ENCODE measurements at regions not wholly inside any gene's neighbourhood (a gene's known extent, or its start where the extent isn't known, plus 50 kb on each side); places are given as distances from the start of the nearest gene placed in this dataset.

DNA sequence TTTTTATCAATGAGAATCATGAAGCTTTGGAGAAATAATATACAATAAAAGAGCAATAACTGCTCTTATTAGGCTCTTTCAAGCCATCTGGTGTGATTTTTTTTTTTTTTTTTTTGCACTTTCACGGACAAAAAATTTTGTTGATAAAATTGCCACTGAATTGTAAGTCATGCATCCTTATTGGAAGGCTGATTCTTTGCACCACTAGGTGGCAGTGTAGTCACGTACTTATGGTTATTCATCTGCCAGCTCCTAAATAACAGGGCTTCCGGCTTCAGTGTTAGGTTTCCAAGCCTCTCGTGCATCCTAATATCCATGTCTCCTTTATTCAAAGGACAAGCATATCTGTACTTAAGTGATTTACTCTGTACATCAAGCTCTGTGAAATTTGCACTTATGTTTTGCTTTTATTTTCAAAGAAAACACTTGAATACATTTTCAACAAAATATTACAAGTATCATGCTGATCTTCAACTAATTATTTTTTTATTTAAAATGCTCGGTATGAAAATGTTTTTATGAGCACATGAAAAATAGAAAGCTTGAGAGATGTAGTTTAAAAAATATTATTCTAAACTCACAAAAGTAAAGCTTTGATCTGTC lies 1578.3 kb upstream of the TENM3 start:
- no peaks in the 10 kb centered on the region for H3K27me3 Mint-ChIP-seq
- DNase-seq (peak; percentile 6 to 20 (median 18)), ATAC-seq (replicated peaks) (no peak)
- no peak overlapping the region for H3K4me3 Mint-ChIP-seq
- H3K27ac Mint-ChIP-seq, result no peak overlapping the region
- H3K4me1 Mint-ChIP-seq (ENCODE audit: low read depth in 2 of 2), result no peaks in the 10 kb centered on the region
- H3K36me3 Mint-ChIP-seq (ENCODE audit: insufficient read depth), result no peaks in the 10 kb centered on the region
- no peaks in the 10 kb centered on the region for H3K9me3 Mint-ChIP-seq

DNA sequence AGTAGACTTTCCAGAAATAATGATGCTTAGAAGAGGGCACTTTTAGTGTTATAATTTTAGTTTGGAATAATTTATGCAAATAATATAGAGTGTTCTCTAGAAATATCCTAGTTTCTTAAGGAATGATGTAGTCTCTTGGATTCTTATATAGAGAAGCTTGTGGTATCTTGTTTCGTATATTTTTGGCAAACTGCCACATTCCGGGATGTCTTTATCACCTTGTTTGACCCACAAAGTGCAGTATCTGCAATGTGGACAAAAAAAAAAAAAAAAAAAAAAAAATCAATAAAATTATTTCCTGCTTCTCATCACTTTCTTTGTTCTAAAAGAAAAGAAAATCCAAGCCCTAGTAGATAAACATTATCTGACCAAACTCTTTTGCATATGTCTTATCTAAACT lies 1577.7 kb upstream of the TENM3 start:
- no peak for DNase-seq
- no peak for ATAC-seq (replicated peaks)
- Mint-ChIP-seq H3K27me3 (no peaks in the 10 kb centered on the region), H3K4me1 (ENCODE audit: low read depth in 2 of 2) (no peaks in the 10 kb centered on the region), H3K9me3 (no peaks in the 10 kb centered on the region), H3K27ac (no peak overlapping the region), H3K4me3 (no peak overlapping the region), H3K36me3 (ENCODE audit: insufficient read depth) (no peaks in the 10 kb centered on the region)

DNA sequence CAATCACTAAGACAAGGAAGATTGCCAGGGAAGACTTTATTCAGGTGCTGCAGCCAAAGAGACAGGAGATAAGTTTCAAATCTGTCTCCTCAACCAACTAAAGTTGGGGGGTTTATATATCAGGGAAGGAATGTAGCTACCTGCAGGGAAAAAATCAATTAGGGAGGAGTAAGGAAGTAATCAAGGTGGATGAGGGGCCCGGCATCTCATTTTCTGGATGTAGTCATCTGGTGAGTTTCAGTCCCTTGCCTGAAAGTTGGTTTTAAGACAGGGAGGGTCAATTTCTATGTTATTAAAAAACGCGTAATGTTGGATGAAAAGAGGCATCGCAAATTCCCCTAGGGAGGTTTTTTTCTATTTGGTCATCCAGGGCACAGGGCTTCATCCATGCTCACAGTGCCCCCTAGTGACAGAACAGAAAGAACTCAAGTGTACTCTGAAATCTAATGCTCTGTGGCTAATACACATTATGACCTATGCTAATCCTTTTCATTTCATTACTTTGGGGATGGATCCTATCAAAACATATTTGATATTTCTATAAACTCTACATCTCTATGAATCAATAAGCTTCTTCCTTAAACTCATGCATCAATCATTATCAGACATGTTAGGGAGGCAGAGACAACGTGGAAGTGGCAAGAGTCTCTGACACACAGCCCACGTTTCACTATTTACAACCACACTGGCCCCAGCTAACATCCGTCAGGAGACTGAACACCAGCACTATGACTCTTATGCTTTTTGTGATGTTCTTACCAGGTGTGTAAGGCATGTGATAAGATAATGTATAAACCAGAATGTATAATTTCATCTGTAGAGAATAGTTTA lies 1577.0 kb upstream of the TENM3 start:
- ATAC-seq (replicated peaks), result no peak
- no peak for DNase-seq
- no peaks in the 10 kb centered on the region for H3K27me3 Mint-ChIP-seq
- H3K9me3 Mint-ChIP-seq, result no peaks in the 10 kb centered on the region
- no peaks in the 10 kb centered on the region for H3K36me3 Mint-ChIP-seq (ENCODE audit: insufficient read depth)
- H3K27ac Mint-ChIP-seq, result no peak overlapping the region
- no peak overlapping the region for H3K4me3 Mint-ChIP-seq
- H3K4me1 Mint-ChIP-seq (ENCODE audit: low read depth in 2 of 2), result no peaks in the 10 kb centered on the region

DNA sequence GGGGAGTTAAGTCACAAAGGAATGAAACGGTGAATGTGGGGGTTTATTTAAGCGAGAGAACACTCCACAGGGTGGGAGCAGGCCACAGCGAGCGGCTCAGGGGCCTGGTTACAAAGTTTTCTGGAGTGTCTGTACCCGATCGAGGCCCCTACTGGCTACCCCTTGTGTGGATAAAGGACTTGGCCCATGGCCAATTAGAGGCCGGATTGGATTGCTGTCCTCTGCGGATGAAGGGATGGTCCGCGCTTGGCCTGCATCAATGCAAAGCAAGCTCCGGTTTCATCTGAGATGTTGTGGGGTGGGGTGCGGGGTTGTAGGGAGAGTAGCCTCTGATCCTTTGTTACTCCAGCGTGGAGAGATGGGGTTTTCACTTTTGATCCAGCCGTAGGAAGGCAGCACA lies 1574.5 kb upstream of the TENM3 start:
- Mint-ChIP-seq H3K9me3 (no peaks in the 10 kb centered on the region), H3K4me3 (no peak overlapping the region), H3K27me3 (no peaks in the 10 kb centered on the region), H3K27ac (no peak overlapping the region), H3K36me3 (ENCODE audit: insufficient read depth) (no peaks in the 10 kb centered on the region), H3K4me1 (ENCODE audit: low read depth in 2 of 2) (no peaks in the 10 kb centered on the region)
- no peak for ATAC-seq (replicated peaks)
- no peak for DNase-seq

DNA sequence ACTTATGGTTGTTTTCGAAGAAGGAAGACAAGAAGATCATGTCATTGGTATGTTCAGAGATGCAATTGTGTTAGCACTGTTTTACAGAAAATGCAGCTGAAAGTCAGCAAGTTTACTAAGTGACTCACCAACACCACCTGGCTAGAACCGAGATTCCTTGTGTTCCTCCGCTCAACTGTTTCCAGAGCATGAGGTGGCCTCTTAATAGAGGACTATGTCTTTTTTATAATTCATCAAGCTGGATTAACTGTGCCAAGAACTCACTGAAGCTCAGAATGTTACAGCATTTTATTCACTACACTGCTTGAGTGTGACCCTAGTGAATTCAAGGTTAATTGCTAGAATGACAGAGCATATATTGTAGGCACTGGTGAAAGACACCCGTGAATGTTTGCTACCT lies 1573.5 kb upstream of the TENM3 start:
- Mint-ChIP-seq H3K36me3 (ENCODE audit: insufficient read depth) (no peaks in the 10 kb centered on the region), H3K9me3 (no peaks in the 10 kb centered on the region), H3K4me3 (no peak overlapping the region), H3K27me3 (no peaks in the 10 kb centered on the region), H3K4me1 (ENCODE audit: low read depth in 2 of 2) (no peaks in the 10 kb centered on the region), H3K27ac (no peak overlapping the region)
- no peak for ATAC-seq (replicated peaks)
- no peak for DNase-seq

DNA sequence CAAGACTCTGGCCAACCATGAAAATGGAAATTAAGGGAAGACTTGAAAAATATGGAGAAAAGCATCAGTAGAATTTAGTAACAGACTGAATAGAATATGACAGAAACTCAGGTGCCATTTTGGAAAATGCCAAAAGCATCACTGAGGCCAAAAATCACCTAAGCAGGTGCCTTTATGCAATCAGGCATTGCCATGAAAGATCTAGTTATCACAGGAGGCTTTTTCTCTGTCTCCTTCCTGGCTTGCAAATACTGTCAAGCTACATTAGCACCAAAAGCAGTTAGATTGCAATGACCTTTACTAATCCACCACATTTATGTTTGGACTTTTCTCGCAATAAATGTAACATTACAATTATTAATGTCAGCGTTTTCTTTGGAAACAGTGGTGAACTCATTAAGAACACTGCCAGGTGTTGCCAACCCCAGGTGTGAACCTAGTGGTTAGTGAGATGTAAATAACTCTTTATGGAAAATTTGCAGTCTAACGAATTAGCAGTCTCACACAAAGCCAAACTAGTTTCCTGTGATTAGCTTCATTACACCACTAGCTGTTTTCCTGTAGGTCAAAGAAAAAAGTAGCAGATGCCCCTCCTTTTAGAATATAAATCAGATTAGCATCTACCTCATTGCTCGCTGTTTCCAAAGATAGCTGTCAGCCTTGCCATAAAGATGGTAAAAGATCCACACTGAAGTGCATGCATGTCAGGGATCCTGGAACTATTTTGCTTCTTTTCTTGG lies 1568.4 kb upstream of the TENM3 start:
- no peaks in the 10 kb centered on the region for H3K4me1 Mint-ChIP-seq (ENCODE audit: low read depth in 2 of 2)
- no peaks in the 10 kb centered on the region for H3K27me3 Mint-ChIP-seq
- no peaks in the 10 kb centered on the region for H3K36me3 Mint-ChIP-seq (ENCODE audit: insufficient read depth)
- DNase-seq, result no peak
- ATAC-seq (replicated peaks), result no peak
- no peaks in the 10 kb centered on the region for H3K9me3 Mint-ChIP-seq
- H3K27ac Mint-ChIP-seq, result no peak overlapping the region
- no peak overlapping the region for H3K4me3 Mint-ChIP-seq

DNA sequence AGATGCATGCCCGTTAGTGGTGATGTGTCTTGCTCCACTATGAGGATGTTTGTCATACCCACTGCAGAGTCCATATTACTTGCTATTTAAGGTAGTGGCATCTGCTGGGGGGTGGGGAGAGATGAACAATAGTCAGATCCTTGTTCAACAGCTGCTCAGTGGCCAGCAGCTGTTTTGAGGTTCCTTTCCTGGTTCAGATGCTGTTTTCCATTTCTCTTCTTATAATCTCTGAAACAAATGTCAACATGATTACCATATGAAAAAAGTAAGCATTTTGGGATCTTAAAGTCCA lies 1567.9 kb upstream of the TENM3 start:
- Mint-ChIP-seq H3K4me3 (no peak overlapping the region), H3K36me3 (ENCODE audit: insufficient read depth) (no peaks in the 10 kb centered on the region), H3K27ac (no peak overlapping the region), H3K9me3 (no peaks in the 10 kb centered on the region), H3K27me3 (no peaks in the 10 kb centered on the region), H3K4me1 (ENCODE audit: low read depth in 2 of 2) (no peaks in the 10 kb centered on the region)
- ATAC-seq (replicated peaks), result no peak
- no peak for DNase-seq

DNA sequence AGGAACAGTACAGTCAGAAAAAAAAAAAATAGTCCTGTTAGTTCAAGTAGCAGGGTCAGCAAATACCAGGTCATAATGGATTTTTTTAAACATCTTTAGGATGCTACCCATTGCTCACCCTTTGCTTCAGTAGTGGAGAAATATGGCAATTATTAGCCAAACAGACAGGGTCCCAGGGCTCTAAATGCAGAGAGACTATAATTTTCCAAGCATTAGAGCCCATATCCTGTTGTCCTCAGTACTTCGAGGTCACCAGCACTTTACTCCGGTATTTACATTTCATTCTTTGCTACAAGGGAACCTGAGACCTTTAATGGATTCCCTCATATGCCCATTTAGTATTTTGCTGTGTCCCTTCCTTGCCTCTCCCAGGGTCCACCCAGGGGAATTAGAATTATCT lies 1562.9 kb upstream of the TENM3 start:
- Mint-ChIP-seq H3K4me3 (no peak overlapping the region), H3K36me3 (ENCODE audit: insufficient read depth) (no peaks in the 10 kb centered on the region), H3K27ac (no peak overlapping the region), H3K27me3 (no peaks in the 10 kb centered on the region), H3K4me1 (ENCODE audit: low read depth in 2 of 2) (no peaks in the 10 kb centered on the region), H3K9me3 (peaks cover 0 to 6% of the 10 kb centered on the region in 2 donors)
- ATAC-seq (replicated peaks), result no peak
- DNase-seq, result no peak

DNA sequence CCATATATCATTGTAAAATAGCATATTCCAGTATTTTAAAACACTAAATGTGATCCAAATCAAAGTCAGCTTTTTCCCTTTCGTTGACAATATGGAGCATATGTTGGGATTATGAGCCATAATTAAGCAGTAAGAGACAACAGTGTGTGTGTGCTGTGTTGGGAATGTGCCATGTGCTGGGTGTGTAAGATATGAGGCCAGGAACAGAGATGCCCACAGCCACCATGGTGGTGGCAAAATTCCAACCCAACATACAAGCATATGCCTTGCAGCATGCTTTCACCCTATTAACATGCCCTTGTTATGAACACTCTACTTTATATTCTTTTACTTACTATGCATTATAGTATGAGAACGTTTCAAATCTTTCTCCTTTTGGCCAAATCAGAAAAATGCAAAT lies 1560.4 kb upstream of the TENM3 start:
- no peak overlapping the region for H3K27ac Mint-ChIP-seq
- no peaks in the 10 kb centered on the region for H3K4me1 Mint-ChIP-seq (ENCODE audit: low read depth in 2 of 2)
- no peaks in the 10 kb centered on the region for H3K36me3 Mint-ChIP-seq (ENCODE audit: insufficient read depth)
- H3K4me3 Mint-ChIP-seq, result no peak overlapping the region
- DNase-seq, result no peak
- no peaks in the 10 kb centered on the region for H3K27me3 Mint-ChIP-seq
- peaks cover 0 to 12% of the 10 kb centered on the region in 2 donors for H3K9me3 Mint-ChIP-seq
- ATAC-seq (replicated peaks), result no peak

DNA sequence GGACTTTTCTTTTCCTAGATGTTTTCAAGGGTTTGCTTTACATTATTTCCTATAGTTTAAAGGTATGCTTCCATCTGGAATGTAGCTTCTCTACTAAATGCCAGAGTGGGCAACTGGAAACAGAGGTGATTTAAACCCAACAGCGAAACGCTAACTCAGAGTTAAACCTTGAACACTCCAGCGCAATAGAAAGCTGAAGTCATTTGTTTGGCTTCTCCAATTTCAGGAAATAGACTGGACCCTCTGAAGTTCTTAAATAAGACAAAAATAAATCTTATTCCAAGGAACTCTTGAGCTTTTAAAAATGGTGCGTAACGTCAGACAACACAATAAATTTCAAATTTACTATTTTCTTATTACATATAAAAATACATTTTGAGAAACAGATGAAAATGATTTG lies 1560.0 kb upstream of the TENM3 start:
- DNase-seq (no peak), ATAC-seq (replicated peaks) (no peak)
- no peaks in the 10 kb centered on the region for H3K36me3 Mint-ChIP-seq (ENCODE audit: insufficient read depth)
- H3K4me3 Mint-ChIP-seq, result no peak overlapping the region
- peaks cover 0 to 12% of the 10 kb centered on the region in 2 donors for H3K9me3 Mint-ChIP-seq
- H3K27ac Mint-ChIP-seq, result no peak overlapping the region
- no peaks in the 10 kb centered on the region for H3K27me3 Mint-ChIP-seq
- no peaks in the 10 kb centered on the region for H3K4me1 Mint-ChIP-seq (ENCODE audit: low read depth in 2 of 2)

DNA sequence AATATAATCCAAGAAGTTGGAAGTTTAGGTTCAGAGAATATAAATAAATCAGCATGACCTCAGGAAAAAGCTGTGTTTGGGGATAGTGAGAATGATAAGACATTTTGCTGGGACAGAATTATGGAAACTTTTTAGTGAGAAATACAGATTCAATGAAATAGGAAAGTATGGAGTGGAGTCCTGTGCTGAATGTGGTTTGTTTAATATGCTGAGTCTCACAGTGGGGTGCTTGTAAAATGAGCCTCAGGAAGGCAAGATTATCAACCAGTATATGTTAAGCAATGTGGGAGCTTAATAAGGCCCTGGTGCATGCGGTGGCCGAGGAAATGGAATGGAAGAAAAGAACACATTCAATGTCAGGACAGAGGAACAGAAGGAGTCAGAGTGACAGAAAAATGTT lies 1554.7 kb upstream of the TENM3 start:
- H3K27me3 Mint-ChIP-seq, result no peaks in the 10 kb centered on the region
- H3K27ac Mint-ChIP-seq, result no peak overlapping the region
- H3K9me3 Mint-ChIP-seq, result peaks cover under 1 to 14% of the 10 kb centered on the region in 2 donors
- no peaks in the 10 kb centered on the region for H3K36me3 Mint-ChIP-seq (ENCODE audit: insufficient read depth)
- ATAC-seq (replicated peaks) (no peak), DNase-seq (no peak)
- H3K4me1 Mint-ChIP-seq (ENCODE audit: low read depth in 2 of 2), result no peaks in the 10 kb centered on the region
- no peak overlapping the region for H3K4me3 Mint-ChIP-seq

DNA sequence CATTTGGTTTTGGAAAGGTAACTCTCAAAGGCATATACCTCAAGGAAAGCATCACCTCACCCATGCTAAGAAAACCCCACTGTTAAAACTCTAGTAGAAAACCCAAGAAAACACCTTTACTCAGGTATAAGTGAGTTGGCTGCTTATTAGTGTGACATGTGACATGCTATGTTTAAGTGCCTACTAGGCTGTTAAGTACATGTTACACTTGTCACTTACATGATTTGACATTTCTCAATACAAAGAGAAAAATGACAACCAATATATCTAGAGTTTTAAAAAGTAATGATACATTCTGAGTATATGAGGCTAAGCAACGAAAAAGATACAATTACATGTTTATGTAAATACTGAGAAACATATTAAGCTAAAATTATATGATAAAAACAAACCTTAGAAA lies 1548.3 kb upstream of the TENM3 start:
- DNase-seq (no peak), ATAC-seq (replicated peaks) (no peak)
- no peak overlapping the region for H3K27ac Mint-ChIP-seq
- peaks cover 10 to 15% of the 10 kb centered on the region in 2 donors for H3K9me3 Mint-ChIP-seq
- no peaks in the 10 kb centered on the region for H3K4me1 Mint-ChIP-seq (ENCODE audit: low read depth in 2 of 2)
- H3K36me3 Mint-ChIP-seq (ENCODE audit: insufficient read depth), result no peaks in the 10 kb centered on the region
- no peak overlapping the region for H3K4me3 Mint-ChIP-seq
- no peaks in the 10 kb centered on the region for H3K27me3 Mint-ChIP-seq

DNA sequence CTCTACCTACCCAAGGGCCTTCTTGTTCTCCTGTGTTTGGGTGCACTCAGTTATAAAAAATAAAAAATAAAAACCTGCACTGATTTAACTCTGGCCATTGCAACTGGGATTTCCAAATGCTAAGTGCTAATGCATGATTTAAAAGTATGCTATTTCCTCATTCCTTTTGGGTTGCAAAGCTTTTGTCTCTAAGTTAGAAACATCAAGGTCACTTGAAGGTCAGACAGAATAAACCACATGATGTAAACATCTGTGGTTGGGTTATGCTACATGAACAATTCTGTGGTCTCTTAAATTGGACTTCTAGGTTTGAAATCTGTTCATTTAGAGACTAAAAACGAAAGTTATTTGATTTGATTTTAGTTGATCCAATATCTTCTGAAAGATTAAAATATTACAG lies 1547.4 kb upstream of the TENM3 start:
- H3K4me3 Mint-ChIP-seq, result no peak overlapping the region
- no peak for ATAC-seq (replicated peaks)
- H3K36me3 Mint-ChIP-seq (ENCODE audit: insufficient read depth), result no peaks in the 10 kb centered on the region
- no peak overlapping the region for H3K27ac Mint-ChIP-seq
- no peaks in the 10 kb centered on the region for H3K4me1 Mint-ChIP-seq (ENCODE audit: low read depth in 2 of 2)
- no peaks in the 10 kb centered on the region for H3K27me3 Mint-ChIP-seq
- H3K9me3 Mint-ChIP-seq, result peaks cover 10 to 15% of the 10 kb centered on the region in 2 donors
- DNase-seq, result no peak

DNA sequence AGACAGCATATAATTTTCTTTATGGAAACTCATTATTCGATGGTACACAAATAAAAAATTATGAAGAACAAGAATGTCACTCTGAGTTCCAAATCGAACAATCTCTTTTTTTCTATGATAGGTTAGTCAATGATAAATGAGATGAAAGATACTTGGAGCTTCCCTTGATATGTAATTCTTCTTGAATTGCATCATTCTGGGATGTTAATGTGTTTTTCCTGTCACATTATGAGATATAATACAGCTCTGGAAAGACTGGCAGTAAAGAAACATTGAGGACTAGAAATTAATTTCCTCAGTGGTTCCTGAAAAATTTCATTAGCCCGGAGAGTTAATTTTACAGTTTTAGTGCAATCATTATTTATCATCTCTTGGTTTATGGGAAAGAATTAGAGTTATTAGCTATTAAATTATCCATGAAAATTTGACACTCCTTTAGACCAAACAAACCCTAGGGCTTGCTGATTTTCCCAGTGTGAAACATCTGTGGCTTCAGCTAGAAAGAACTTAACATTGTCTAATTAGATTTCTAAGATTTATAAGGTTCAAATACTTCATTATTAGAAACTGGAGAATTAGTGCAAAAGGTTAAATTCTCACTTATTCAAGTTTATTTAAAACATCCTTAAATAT lies 1546.6 kb upstream of the TENM3 start:
- DNase-seq, result no peak
- H3K4me1 Mint-ChIP-seq (ENCODE audit: low read depth in 2 of 2), result no peaks in the 10 kb centered on the region
- no peak for ATAC-seq (replicated peaks)
- H3K27ac Mint-ChIP-seq, result no peak overlapping the region
- no peaks in the 10 kb centered on the region for H3K36me3 Mint-ChIP-seq (ENCODE audit: insufficient read depth)
- no peak overlapping the region for H3K4me3 Mint-ChIP-seq
- peaks cover 10 to 15% of the 10 kb centered on the region in 2 donors for H3K9me3 Mint-ChIP-seq
- H3K27me3 Mint-ChIP-seq, result no peaks in the 10 kb centered on the region

Measured in effector memory CD8-positive, alpha-beta T cell (primary cell).